Mononuclear cell (primary cell): ENCODE measurements at regions not wholly inside any gene's neighbourhood (a gene's known extent, or its start where the extent isn't known, plus 50 kb on each side); places are given as distances from the start of the nearest gene placed in this dataset.

ENCODE experiments used
- H3K27me3 ChIP-seq: 2 replicates; pipeline ENCODE4 v1.6.0; 2011; ENCODE audit warnings: low read length, control low read depth; ENCODE audit not compliant: insufficient read depth
- H3K4me1 ChIP-seq: 2 replicates; pipeline ENCODE4 v1.5.1; 2011; ENCODE audit warnings: mild to moderate bottlenecking, low read length, control low read depth; ENCODE audit not compliant: insufficient read depth
- H3K4me3 ChIP-seq: 2 replicates; pipeline ENCODE4 v1.5.1; 2011; ENCODE audit warnings: mild to moderate bottlenecking, low read length, moderate library complexity
- H3K9me3 ChIP-seq: 2 replicates; pipeline ENCODE4 v1.5.1; 2011; ENCODE audit warnings: low read depth, mild to moderate bottlenecking, control low read depth, low read length

GRCh38 chr2:217555081-217555876 is 447.5 kb downstream of the TNS1 start:
- Histone ChIP-seq H3K9me3 (no peaks in the 10 kb centered on the region), H3K4me3 (no peak overlapping the region), H3K4me1 (no peaks in the 10 kb centered on the region), H3K27me3 (no peaks in the 10 kb centered on the region)

GRCh38 chr2:217553679-217554078 is 449.1 kb downstream of the TNS1 start:
- Histone ChIP-seq H3K9me3 (no peaks in the 10 kb centered on the region), H3K27me3 (no peaks in the 10 kb centered on the region), H3K4me3 (no peak overlapping the region), H3K4me1 (no peaks in the 10 kb centered on the region)

GRCh38 chr2:217553202-217553601 is 449.6 kb downstream of the TNS1 start:
- Histone ChIP-seq H3K4me3 (no peak overlapping the region), H3K9me3 (no peaks in the 10 kb centered on the region)

GRCh38 chr2:217552081-217552480 is 450.7 kb downstream of the TNS1 start:
- Histone ChIP-seq H3K9me3 (no peaks in the 10 kb centered on the region), H3K4me1 (no peaks in the 10 kb centered on the region), H3K4me3 (no peak overlapping the region)

More at GRCh38 chr2:217553202-217553601, 449.6 kb downstream of the TNS1 start:
- no peaks in the 10 kb centered on the region for H3K27me3 ChIP-seq
- no peaks in the 10 kb centered on the region for H3K4me1 ChIP-seq

GRCh38 chr2:217551252-217551899 is 451.4 kb downstream of the TNS1 start:
- no peak overlapping the region for H3K4me3 ChIP-seq

More at GRCh38 chr2:217552081-217552480, 450.7 kb downstream of the TNS1 start:
- peaks cover 1% of the 10 kb centered on the region for H3K27me3 ChIP-seq

GRCh38 chr2:217539126-217539525 is 463.7 kb downstream of the TNS1 start:
- Histone ChIP-seq H3K27me3 (peaks cover 3% of the 10 kb centered on the region), H3K4me1 (no peaks in the 10 kb centered on the region), H3K9me3 (no peaks in the 10 kb centered on the region), H3K4me3 (no peak overlapping the region)

More at GRCh38 chr2:217551252-217551899, 451.4 kb downstream of the TNS1 start:
- Histone ChIP-seq H3K4me1 (no peaks in the 10 kb centered on the region), H3K9me3 (no peaks in the 10 kb centered on the region), H3K27me3 (peaks cover 3% of the 10 kb centered on the region)

GRCh38 chr2:217538719-217539118 is 464.1 kb downstream of the TNS1 start:
- H3K4me3 ChIP-seq, result no peak overlapping the region
- H3K9me3 ChIP-seq, result no peaks in the 10 kb centered on the region
- peaks cover 3% of the 10 kb centered on the region for H3K27me3 ChIP-seq
- no peaks in the 10 kb centered on the region for H3K4me1 ChIP-seq

- H3K9me3 ChIP-seq, result no peaks in the 10 kb centered on the region
- peaks cover 3% of the 10 kb centered on the region for H3K27me3 ChIP-seq
- no peaks in the 10 kb centered on the region for H3K4me1 ChIP-seq
- H3K4me3 ChIP-seq, result no peak overlapping the region
These were observed 466.7 kb downstream of the TNS1 start for GRCh38 chr2:217535957-217536708.

GRCh38 chr2:217530392-217531090 is 472.3 kb downstream of the TNS1 start:
- no peak overlapping the region for H3K4me3 ChIP-seq
- no peaks in the 10 kb centered on the region for H3K4me1 ChIP-seq
- H3K9me3 ChIP-seq, result no peaks in the 10 kb centered on the region
- peaks cover 3% of the 10 kb centered on the region for H3K27me3 ChIP-seq

- H3K4me1 ChIP-seq, result no peaks in the 10 kb centered on the region
- H3K4me3 ChIP-seq, result no peak overlapping the region
- no peaks in the 10 kb centered on the region for H3K27me3 ChIP-seq
- no peaks in the 10 kb centered on the region for H3K9me3 ChIP-seq
These were observed 473.5 kb downstream of the TNS1 start for GRCh38 chr2:217529271-217529670.

GRCh38 chr2:217527590-217528202 is 475.1 kb downstream of the TNS1 start:
- no peak overlapping the region for H3K4me3 ChIP-seq
- H3K27me3 ChIP-seq, result no peaks in the 10 kb centered on the region
- no peaks in the 10 kb centered on the region for H3K9me3 ChIP-seq
- no peaks in the 10 kb centered on the region for H3K4me1 ChIP-seq

GRCh38 chr2:217525076-217525475 is 477.7 kb downstream of the TNS1 start:
- no peaks in the 10 kb centered on the region for H3K9me3 ChIP-seq
- no peaks in the 10 kb centered on the region for H3K27me3 ChIP-seq
- H3K4me3 ChIP-seq, result no peak overlapping the region
- H3K4me1 ChIP-seq, result peaks cover 4% of the 10 kb centered on the region

GRCh38 chr2:217523286-217523685 is 479.5 kb downstream of the TNS1 start:
- no peaks in the 10 kb centered on the region for H3K27me3 ChIP-seq
- no peak overlapping the region for H3K4me3 ChIP-seq
- H3K4me1 ChIP-seq, result peaks cover 4% of the 10 kb centered on the region
- H3K9me3 ChIP-seq, result no peaks in the 10 kb centered on the region

- H3K9me3 ChIP-seq, result no peaks in the 10 kb centered on the region
- no peaks in the 10 kb centered on the region for H3K27me3 ChIP-seq
- H3K4me3 ChIP-seq, result no peak overlapping the region
- H3K4me1 ChIP-seq, result peaks cover 4% of the 10 kb centered on the region
These were observed 481.0 kb downstream of the TNS1 start for GRCh38 chr2:217521820-217522219.
